ENCODE measurements at regions not wholly inside any gene's neighbourhood (a gene's known extent, or its start where the extent isn't known, plus 50 kb on each side); places are given as distances from the start of the nearest gene placed in this dataset.

DNA sequence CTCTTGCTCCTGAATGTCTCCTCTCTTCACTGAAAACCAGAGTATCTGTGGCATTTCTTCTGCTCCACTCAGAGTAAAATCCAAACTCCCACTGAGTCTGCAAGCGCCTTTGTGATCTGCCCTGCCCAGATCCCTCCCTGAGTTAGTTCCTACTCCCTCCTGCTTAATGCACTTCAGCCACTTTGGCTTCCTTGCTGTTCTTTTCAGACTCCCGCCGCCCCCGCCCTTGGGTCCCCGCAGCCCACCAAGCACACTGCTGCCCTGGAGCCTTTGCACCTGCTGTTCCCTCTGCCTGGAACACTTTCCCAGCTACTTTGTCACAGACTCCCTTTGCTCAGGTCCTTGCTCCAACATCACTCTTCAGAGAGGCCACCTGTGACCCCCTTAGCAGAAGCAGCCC is 127.2 kb upstream of the SLC25A48 start:
- Histone ChIP-seq H3K27ac (ENCODE audit: low read depth) (no peak overlapping the region), H2AFZ (no peak overlapping the region), H3K9me2 (ENCODE audit: insufficient read depth) (no peaks in the 10 kb centered on the region), H3K4me1 (ENCODE audit: insufficient read depth) (no peaks in the 10 kb centered on the region), H3K4me2 (no peak overlapping the region), H3K4me3 (no peak overlapping the region), H3K79me2 (replicated peaks; ENCODE audit: insufficient read depth) (no peaks in the 10 kb centered on the region), H3F3A (replicated peaks; ENCODE audit: low read depth) (no peaks in the 10 kb centered on the region), H3K36me3 (ENCODE audit: insufficient read depth) (no peaks in the 10 kb centered on the region), H4K20me1 (replicated peaks; ENCODE audit: insufficient read depth) (no peaks in the 10 kb centered on the region), H3K27me3 (ENCODE audit: insufficient read depth) (no peaks in the 10 kb centered on the region)
- H3K9me3 Mint-ChIP-seq, result no peaks in the 10 kb centered on the region
- ATAC-seq, result no peak
- H3K4me1 Mint-ChIP-seq, result peaks cover 15% of the 10 kb centered on the region
- TF ChIP-seq JUNB (IDR thresholded peaks at IDR 0.05; ENCODE audit: unreplicated experiment), result no peak
- no peak for TF ChIP-seq EZH2phosphoT487 (IDR thresholded peaks at IDR 0.05; ENCODE audit: unreplicated experiment)
- TF ChIP-seq NANOG (IDR thresholded peaks at IDR 0.05; ENCODE audit: borderline replicate concordance), result no peak
- no peak for TF ChIP-seq ETS1 (IDR thresholded peaks at IDR 0.05)
- no peak for TF ChIP-seq EZH2 (IDR thresholded peaks at IDR 0.05; ENCODE audit: low read depth, unreplicated experiment)
- no peak for TF ChIP-seq ZNF114 (CRISPR knock-in tag; IDR thresholded peaks at IDR 0.05)
- no peak for TF ChIP-seq CTCF (conservative IDR thresholded peaks at IDR 0.05; ENCODE audit: low read depth in 2 of 2)
- TF ChIP-seq, protein P1, sequence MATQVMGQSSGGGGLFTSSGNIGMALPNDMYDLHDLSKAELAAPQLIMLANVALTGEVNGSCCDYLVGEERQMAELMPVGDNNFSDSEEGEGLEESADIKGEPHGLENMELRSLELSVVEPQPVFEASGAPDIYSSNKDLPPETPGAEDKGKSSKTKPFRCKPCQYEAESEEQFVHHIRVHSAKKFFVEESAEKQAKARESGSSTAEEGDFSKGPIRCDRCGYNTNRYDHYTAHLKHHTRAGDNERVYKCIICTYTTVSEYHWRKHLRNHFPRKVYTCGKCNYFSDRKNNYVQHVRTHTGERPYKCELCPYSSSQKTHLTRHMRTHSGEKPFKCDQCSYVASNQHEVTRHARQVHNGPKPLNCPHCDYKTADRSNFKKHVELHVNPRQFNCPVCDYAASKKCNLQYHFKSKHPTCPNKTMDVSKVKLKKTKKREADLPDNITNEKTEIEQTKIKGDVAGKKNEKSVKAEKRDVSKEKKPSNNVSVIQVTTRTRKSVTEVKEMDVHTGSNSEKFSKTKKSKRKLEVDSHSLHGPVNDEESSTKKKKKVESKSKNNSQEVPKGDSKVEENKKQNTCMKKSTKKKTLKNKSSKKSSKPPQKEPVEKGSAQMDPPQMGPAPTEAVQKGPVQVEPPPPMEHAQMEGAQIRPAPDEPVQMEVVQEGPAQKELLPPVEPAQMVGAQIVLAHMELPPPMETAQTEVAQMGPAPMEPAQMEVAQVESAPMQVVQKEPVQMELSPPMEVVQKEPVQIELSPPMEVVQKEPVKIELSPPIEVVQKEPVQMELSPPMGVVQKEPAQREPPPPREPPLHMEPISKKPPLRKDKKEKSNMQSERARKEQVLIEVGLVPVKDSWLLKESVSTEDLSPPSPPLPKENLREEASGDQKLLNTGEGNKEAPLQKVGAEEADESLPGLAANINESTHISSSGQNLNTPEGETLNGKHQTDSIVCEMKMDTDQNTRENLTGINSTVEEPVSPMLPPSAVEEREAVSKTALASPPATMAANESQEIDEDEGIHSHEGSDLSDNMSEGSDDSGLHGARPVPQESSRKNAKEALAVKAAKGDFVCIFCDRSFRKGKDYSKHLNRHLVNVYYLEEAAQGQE (IDR thresholded peaks at IDR 0.05; ENCODE audit: unreplicated experiment), result no peak
- TF ChIP-seq POLR2AphosphoS5 (IDR thresholded peaks at IDR 0.05; ENCODE audit: low read depth), result no peak
- TF ChIP-seq, protein P2, sequence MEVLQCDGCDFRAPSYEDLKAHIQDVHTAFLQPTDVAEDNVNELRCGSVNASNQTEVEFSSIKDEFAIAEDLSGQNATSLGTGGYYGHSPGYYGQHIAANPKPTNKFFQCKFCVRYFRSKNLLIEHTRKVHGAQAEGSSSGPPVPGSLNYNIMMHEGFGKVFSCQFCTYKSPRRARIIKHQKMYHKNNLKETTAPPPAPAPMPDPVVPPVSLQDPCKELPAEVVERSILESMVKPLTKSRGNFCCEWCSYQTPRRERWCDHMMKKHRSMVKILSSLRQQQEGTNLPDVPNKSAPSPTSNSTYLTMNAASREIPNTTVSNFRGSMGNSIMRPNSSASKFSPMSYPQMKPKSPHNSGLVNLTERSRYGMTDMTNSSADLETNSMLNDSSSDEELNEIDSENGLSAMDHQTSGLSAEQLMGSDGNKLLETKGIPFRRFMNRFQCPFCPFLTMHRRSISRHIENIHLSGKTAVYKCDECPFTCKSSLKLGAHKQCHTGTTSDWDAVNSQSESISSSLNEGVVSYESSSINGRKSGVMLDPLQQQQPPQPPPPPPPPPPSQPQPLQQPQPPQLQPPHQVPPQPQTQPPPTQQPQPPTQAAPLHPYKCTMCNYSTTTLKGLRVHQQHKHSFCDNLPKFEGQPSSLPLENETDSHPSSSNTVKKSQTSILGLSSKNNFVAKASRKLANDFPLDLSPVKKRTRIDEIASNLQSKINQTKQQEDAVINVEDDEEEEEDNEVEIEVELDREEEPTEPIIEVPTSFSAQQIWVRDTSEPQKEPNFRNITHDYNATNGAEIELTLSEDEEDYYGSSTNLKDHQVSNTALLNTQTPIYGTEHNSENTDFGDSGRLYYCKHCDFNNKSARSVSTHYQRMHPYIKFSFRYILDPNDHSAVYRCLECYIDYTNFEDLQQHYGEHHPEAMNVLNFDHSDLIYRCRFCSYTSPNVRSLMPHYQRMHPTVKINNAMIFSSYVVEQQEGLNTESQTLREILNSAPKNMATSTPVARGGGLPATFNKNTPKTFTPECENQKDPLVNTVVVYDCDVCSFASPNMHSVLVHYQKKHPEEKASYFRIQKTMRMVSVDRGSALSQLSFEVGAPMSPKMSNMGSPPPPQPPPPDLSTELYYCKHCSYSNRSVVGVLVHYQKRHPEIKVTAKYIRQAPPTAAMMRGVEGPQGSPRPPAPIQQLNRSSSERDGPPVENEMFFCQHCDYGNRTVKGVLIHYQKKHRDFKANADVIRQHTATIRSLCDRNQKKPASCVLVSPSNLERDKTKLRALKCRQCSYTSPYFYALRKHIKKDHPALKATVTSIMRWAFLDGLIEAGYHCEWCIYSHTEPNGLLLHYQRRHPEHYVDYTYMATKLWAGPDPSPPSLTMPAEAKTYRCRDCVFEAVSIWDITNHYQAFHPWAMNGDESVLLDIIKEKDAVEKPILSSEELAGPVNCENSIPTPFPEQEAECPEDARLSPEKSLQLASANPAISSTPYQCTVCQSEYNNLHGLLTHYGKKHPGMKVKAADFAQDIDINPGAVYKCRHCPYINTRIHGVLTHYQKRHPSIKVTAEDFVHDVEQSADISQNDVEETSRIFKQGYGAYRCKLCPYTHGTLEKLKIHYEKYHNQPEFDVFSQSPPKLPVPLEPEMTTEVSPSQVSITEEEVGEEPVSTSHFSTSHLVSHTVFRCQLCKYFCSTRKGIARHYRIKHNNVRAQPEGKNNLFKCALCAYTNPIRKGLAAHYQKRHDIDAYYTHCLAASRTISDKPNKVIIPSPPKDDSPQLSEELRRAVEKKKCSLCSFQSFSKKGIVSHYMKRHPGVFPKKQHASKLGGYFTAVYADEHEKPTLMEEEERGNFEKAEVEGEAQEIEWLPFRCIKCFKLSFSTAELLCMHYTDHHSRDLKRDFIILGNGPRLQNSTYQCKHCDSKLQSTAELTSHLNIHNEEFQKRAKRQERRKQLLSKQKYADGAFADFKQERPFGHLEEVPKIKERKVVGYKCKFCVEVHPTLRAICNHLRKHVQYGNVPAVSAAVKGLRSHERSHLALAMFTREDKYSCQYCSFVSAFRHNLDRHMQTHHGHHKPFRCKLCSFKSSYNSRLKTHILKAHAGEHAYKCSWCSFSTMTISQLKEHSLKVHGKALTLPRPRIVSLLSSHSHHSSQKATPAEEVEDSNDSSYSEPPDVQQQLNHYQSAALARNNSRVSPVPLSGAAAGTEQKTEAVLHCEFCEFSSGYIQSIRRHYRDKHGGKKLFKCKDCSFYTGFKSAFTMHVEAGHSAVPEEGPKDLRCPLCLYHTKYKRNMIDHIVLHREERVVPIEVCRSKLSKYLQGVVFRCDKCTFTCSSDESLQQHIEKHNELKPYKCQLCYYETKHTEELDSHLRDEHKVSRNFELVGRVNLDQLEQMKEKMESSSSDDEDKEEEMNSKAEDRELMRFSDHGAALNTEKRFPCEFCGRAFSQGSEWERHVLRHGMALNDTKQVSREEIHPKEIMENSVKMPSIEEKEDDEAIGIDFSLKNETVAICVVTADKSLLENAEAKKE (CRISPR knock-in tag; IDR thresholded peaks at IDR 0.05), result no peak
- TF ChIP-seq STAT1 (IDR thresholded peaks at IDR 0.05; ENCODE audit: unreplicated experiment), result no peak
- no peak for TF ChIP-seq ZNF331 (CRISPR knock-in tag; IDR thresholded peaks at IDR 0.05; ENCODE audit: low read depth)
- no peak for TF ChIP-seq CREB1 (CRISPR knock-in tag; IDR thresholded peaks at IDR 0.05; ENCODE audit: low read depth)
- H3K27me3 Mint-ChIP-seq (ENCODE audit: insufficient read depth, low read depth, poor library complexity), result no peaks in the 10 kb centered on the region
- H3K27ac Mint-ChIP-seq, result no peak overlapping the region
- no peak overlapping the region for H3K4me3 Mint-ChIP-seq
- H3K36me3 Mint-ChIP-seq (ENCODE audit: low read depth), result no peaks in the 10 kb centered on the region
- no peak for DNase-seq (ENCODE audit: low spot score)
